Neural crest cell (in vitro differentiated cells): ENCODE measurements at regions not wholly inside any gene's neighbourhood (a gene's known extent, or its start where the extent isn't known, plus 50 kb on each side); places are given as distances from the start of the nearest gene placed in this dataset.

ENCODE experiments used
- DNase-seq: peaks from one replicate; pipeline ENCODE4 v3.0.0; 2021; ENCODE audit warnings: low read depth, mixed read lengths, low spot score
- H3K27ac Mint-ChIP-seq: one replicate; pipeline ENCODE4 v1.8.0; 2021; ENCODE audit warnings: mild to moderate bottlenecking, mixed read lengths; ENCODE audit not compliant: unreplicated experiment
- H3K27me3 Mint-ChIP-seq: 2 replicates; pipeline ENCODE4 v1.8.0; 2021; ENCODE audit warnings: low read depth, mild to moderate bottlenecking, mixed read lengths
- H3K36me3 Mint-ChIP-seq: 2 replicates; pipeline ENCODE4 v1.8.0; 2021; ENCODE audit warnings: low read depth, mild to moderate bottlenecking, mixed read lengths
- H3K4me1 Mint-ChIP-seq: 2 replicates; pipeline ENCODE4 v1.8.0; 2021; ENCODE audit warnings: mixed read lengths
- H3K4me3 Mint-ChIP-seq: one replicate; pipeline ENCODE4 v1.8.0; 2021; ENCODE audit warnings: mild to moderate bottlenecking, mixed read lengths
- H3K9me3 Mint-ChIP-seq: 2 replicates; pipeline ENCODE4 v1.8.0; 2021; ENCODE audit warnings: mixed read lengths
- CTCF ChIP-seq: fragments of 200-600 bp; sonication (generic); conservative IDR thresholded peaks from 2 replicates; pipeline ENCODE4 v1.5.0; 2021; ENCODE audit warnings: antibody characterized with exemption, mild to moderate bottlenecking

- Mint-ChIP-seq H3K9me3 (peaks cover 11% of the 10 kb centered on the region), H3K4me3 (no peak overlapping the region), H3K4me1 (peaks cover 4% of the 10 kb centered on the region), H3K36me3 (no peaks in the 10 kb centered on the region), H3K27ac (no peak overlapping the region), H3K27me3 (peaks cover 24% of the 10 kb centered on the region)
- DNase-seq: no peak
- TF ChIP-seq CTCF: peak; percentile 49
Measured at GRCh38 chr18:47758000-47758399, 172.5 kb downstream of the SMAD2 start.

GRCh38 chr18:47756364-47757016, 174.0 kb downstream of the SMAD2 start:
- H3K36me3 Mint-ChIP-seq: no peaks in the 10 kb centered on the region
- H3K27ac Mint-ChIP-seq: no peak overlapping the region
- H3K4me1 Mint-ChIP-seq: peaks cover 4% of the 10 kb centered on the region
- peaks cover 26% of the 10 kb centered on the region for H3K27me3 Mint-ChIP-seq
- H3K9me3 Mint-ChIP-seq: peaks cover 9% of the 10 kb centered on the region
- peak; percentile 80 for DNase-seq
- no peak overlapping the region for H3K4me3 Mint-ChIP-seq
- peak; percentile 91 for TF ChIP-seq CTCF

- Mint-ChIP-seq H3K27me3 (peaks cover 35% of the 10 kb centered on the region), H3K4me1 (peaks cover 4% of the 10 kb centered on the region), H3K27ac (no peak overlapping the region), H3K9me3 (peaks cover 3% of the 10 kb centered on the region), H3K4me3 (no peak overlapping the region), H3K36me3 (no peaks in the 10 kb centered on the region)
- no peak for DNase-seq
- no peak for TF ChIP-seq CTCF
Measured at GRCh38 chr18:47755102-47755456, 175.4 kb downstream of the SMAD2 start.

- H3K4me3 Mint-ChIP-seq: no peak overlapping the region
- DNase-seq: peak; percentile 71
- peak; percentile 83 for TF ChIP-seq CTCF
- H3K4me1 Mint-ChIP-seq: peaks cover 4% of the 10 kb centered on the region
- H3K27ac Mint-ChIP-seq: no peak overlapping the region
- no peaks in the 10 kb centered on the region for H3K9me3 Mint-ChIP-seq
- no peaks in the 10 kb centered on the region for H3K36me3 Mint-ChIP-seq
- H3K27me3 Mint-ChIP-seq: peaks cover 35% of the 10 kb centered on the region
Measured at GRCh38 chr18:47754311-47755101, 176.0 kb downstream of the SMAD2 start.

GRCh38 chr18:47752796-47753645, 177.4 kb downstream of the SMAD2 start:
- no peak for DNase-seq

More at GRCh38 chr18:47752796-47753645, 177.4 kb downstream of the SMAD2 start:
- no peak overlapping the region for H3K4me3 Mint-ChIP-seq
- H3K27ac Mint-ChIP-seq: no peak overlapping the region
- peaks cover 4% of the 10 kb centered on the region for H3K4me1 Mint-ChIP-seq
- peaks cover 37% of the 10 kb centered on the region for H3K27me3 Mint-ChIP-seq
- no peak for TF ChIP-seq CTCF
- H3K9me3 Mint-ChIP-seq: no peaks in the 10 kb centered on the region
- H3K36me3 Mint-ChIP-seq: no peaks in the 10 kb centered on the region
